Trophoblast cell (in vitro differentiated cells and primary cell): ENCODE measurements at regions not wholly inside any gene's neighbourhood (a gene's known extent, or its start where the extent isn't known, plus 50 kb on each side); places are given as distances from the start of the nearest gene placed in this dataset.
A peak's percentile ranks its signal among the peaks of the same experiment; 100 is the strongest.

Source experiments
- DNase-seq, 2 donors: peaks; one replicate each; pipeline ENCODE4 v3.0.0-alpha.2; 2016
- H2AFZ ChIP-seq: 2 replicates; pipeline ENCODE4 v1.6.1; 2013; ENCODE audit warnings: low read length, moderate library complexity, mild to moderate bottlenecking; ENCODE audit not compliant: insufficient read depth, poor library complexity
- H2AK5ac ChIP-seq: 2 replicates; pipeline ENCODE4 v1.6.1; 2013; ENCODE audit warnings: mild to moderate bottlenecking, low read length
- H2BK120ac ChIP-seq: 2 replicates; pipeline ENCODE4 v1.6.1; 2013; ENCODE audit warnings: low read length, mild to moderate bottlenecking, moderate library complexity; ENCODE audit not compliant: insufficient read depth, poor library complexity
- H2BK12ac ChIP-seq: 2 replicates; pipeline ENCODE4 v1.6.1; 2013; ENCODE audit warnings: mild to moderate bottlenecking, low read length, moderate library complexity
- H2BK5ac ChIP-seq: 2 replicates; pipeline ENCODE4 v1.6.1; 2013; ENCODE audit warnings: low read length, low read depth, moderate library complexity, mild to moderate bottlenecking; ENCODE audit not compliant: poor library complexity
- H3K14ac ChIP-seq: 2 replicates; pipeline ENCODE4 v1.6.1; 2013; ENCODE audit warnings: mild to moderate bottlenecking, low read length
- H3K18ac ChIP-seq: 2 replicates; pipeline ENCODE4 v1.6.1; 2013; ENCODE audit warnings: mild to moderate bottlenecking, low read length
- H3K23ac ChIP-seq: 2 replicates; pipeline ENCODE4 v1.6.1; 2013; ENCODE audit warnings: low read length
- H3K27ac ChIP-seq: 2 replicates; pipeline ENCODE4 v1.5.1; 2013; ENCODE audit warnings: low read depth, mild to moderate bottlenecking, inconsistent platforms, low read length, moderate library complexity
- H3K27me3 ChIP-seq: 2 replicates; pipeline ENCODE4 v1.6.1; 2013; ENCODE audit warnings: inconsistent platforms, mild to moderate bottlenecking, low read length, moderate library complexity; ENCODE audit not compliant: insufficient read depth
- H3K36me3 ChIP-seq, 2 experiments: 1 replicate in 1 of 2; 2 replicates in 1 of 2; pipeline ENCODE4 v1.6.1; 2013; ENCODE audit warnings: low read length in 2 of 2, mild to moderate bottlenecking in 2 of 2, moderate library complexity in 1 of 2; ENCODE audit not compliant: insufficient read depth in 2 of 2, control insufficient read depth in 1 of 2
- H3K4ac ChIP-seq: 2 replicates; pipeline ENCODE4 v1.6.1; 2013; ENCODE audit warnings: low read depth, mild to moderate bottlenecking, low read length, moderate library complexity
- H3K4me1 ChIP-seq, 2 experiments: 1 replicate in 1 of 2; 2 replicates in 1 of 2; pipeline ENCODE4 v1.6.1; 2013; ENCODE audit warnings: low read length in 2 of 2, mild to moderate bottlenecking in 2 of 2, moderate library complexity in 1 of 2; ENCODE audit not compliant: insufficient read depth in 2 of 2, control insufficient read depth in 1 of 2
- H3K4me2 ChIP-seq: 2 replicates; pipeline ENCODE4 v1.6.1; 2013; ENCODE audit warnings: inconsistent platforms, mild to moderate bottlenecking, low read length, moderate library complexity
- H3K4me3 ChIP-seq: 2 replicates; pipeline ENCODE4 v1.5.1; 2013; ENCODE audit warnings: mild to moderate bottlenecking, low read depth, low read length, inconsistent platforms
- H3K79me1 ChIP-seq: one replicate; pipeline ENCODE4 v1.6.1; 2013; ENCODE audit warnings: low read length
- H3K79me2 ChIP-seq: 2 replicates; pipeline ENCODE4 v1.6.1; 2013; ENCODE audit warnings: low read length, mild to moderate bottlenecking; ENCODE audit not compliant: control insufficient read depth, insufficient read depth, poor library complexity
- H3K9ac ChIP-seq: 2 replicates; pipeline ENCODE4 v1.6.1; 2013; ENCODE audit warnings: mild to moderate bottlenecking, low read length
- H3K9me3 ChIP-seq: 2 replicates; pipeline ENCODE4 v1.6.1; 2013; ENCODE audit warnings: low read depth, mild to moderate bottlenecking, control low read depth, inconsistent platforms, low read length; ENCODE audit not compliant: insufficient read depth
- H4K12ac ChIP-seq: 2 replicates; pipeline ENCODE4 v1.6.1; 2013; ENCODE audit warnings: low read depth, mild to moderate bottlenecking, low read length, moderate library complexity
- H4K8ac ChIP-seq: 2 replicates; pipeline ENCODE4 v1.6.1; 2013; ENCODE audit warnings: low read depth, mild to moderate bottlenecking, low read length, moderate library complexity
- H4K91ac ChIP-seq: one replicate; pipeline ENCODE4 v1.6.1; 2013; ENCODE audit warnings: low read depth, mild to moderate bottlenecking, low read length, moderate library complexity
- WGBS: extraction: QIAGEN DNeasy Blood & Tissue Kit; methylation state at CpG from one replicate; pipeline ENCODE4 v1.1.7; 2013; ENCODE audit warnings: missing lambda C conversion rate; ENCODE audit not compliant: insufficient read length, insufficient coverage; ENCODE audit errors: extremely low coverage; 5-methylcytosine and 5-hydroxymethylcytosine counted together

GRCh38 chr10:20698837-20699236, 198.3 kb downstream of the NEBL start:
- Histone ChIP-seq H2BK5ac (no peak overlapping the region), H4K8ac (no peak overlapping the region), H3K4me3 (no peak overlapping the region), H2BK120ac (no peak overlapping the region), H2AK5ac (no peak overlapping the region), H3K4me2 (no peak overlapping the region), H3K18ac (no peak overlapping the region), H3K36me3 (no peaks in the 10 kb centered on the region), H3K9ac (no peak overlapping the region), H3K79me2 (no peaks in the 10 kb centered on the region), H3K9me3 (no peaks in the 10 kb centered on the region), H2AFZ (no peak overlapping the region), H3K27me3 (no peaks in the 10 kb centered on the region), H2BK12ac (no peak overlapping the region), H4K91ac (no peak overlapping the region), H3K4ac (no peak overlapping the region), H3K79me1 (no peaks in the 10 kb centered on the region), H3K23ac (no peak overlapping the region), H3K14ac (no peak overlapping the region), H4K12ac (no peak overlapping the region), H3K4me1 (no peaks in the 10 kb centered on the region), H3K27ac (no peak overlapping the region)
- no peak for DNase-seq

DNA sequence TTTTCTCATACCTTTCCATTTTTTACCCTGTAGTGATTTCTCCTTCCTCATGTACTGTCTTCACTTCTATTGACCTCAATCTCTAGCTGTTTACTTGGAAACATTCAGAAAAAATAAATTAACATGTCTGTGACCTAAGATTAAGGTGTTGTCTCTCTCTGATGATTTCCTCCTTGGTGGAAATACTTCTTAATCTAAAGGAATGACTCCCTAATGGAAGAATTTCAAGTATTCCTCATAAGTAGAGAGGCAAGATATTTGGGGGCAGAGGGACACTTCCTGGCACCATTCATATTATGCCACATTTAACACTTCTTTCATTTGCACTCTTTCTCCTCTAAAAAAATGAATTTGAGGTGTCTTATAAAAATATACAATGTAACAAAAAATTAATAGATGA, 202.8 kb downstream of the NEBL start:
- no peaks in the 10 kb centered on the region for H3K79me2 ChIP-seq
- no peak overlapping the region for H2AFZ ChIP-seq
- no peak overlapping the region for H3K27ac ChIP-seq
- H3K79me1 ChIP-seq: no peaks in the 10 kb centered on the region
- no peak overlapping the region for H3K14ac ChIP-seq
- no peaks in the 10 kb centered on the region for H3K4me1 ChIP-seq
- H3K4ac ChIP-seq: no peak overlapping the region
- no peak overlapping the region for H2BK120ac ChIP-seq
- H3K27me3 ChIP-seq: no peaks in the 10 kb centered on the region
- no peak overlapping the region for H3K9ac ChIP-seq
- H4K12ac ChIP-seq: no peak overlapping the region
- H3K36me3 ChIP-seq: no peaks in the 10 kb centered on the region
- H2BK12ac ChIP-seq: no peak overlapping the region
- H4K91ac ChIP-seq: no peak overlapping the region
- no peak overlapping the region for H2BK5ac ChIP-seq
- no peaks in the 10 kb centered on the region for H3K9me3 ChIP-seq
- no peak overlapping the region for H3K4me2 ChIP-seq
- no peak overlapping the region for H2AK5ac ChIP-seq
- no peak overlapping the region for H3K23ac ChIP-seq
- H3K18ac ChIP-seq: no peak overlapping the region
- no peak overlapping the region for H3K4me3 ChIP-seq
- no peak for DNase-seq
- H4K8ac ChIP-seq: no peak overlapping the region

- Histone ChIP-seq H3K18ac (no peak overlapping the region), H3K9me3 (no peaks in the 10 kb centered on the region), H3K4me2 (no peak overlapping the region), H3K9ac (no peak overlapping the region), H3K36me3 (no peaks in the 10 kb centered on the region), H4K8ac (no peak overlapping the region), H2AK5ac (no peak overlapping the region), H2BK12ac (no peak overlapping the region), H3K4me3 (no peak overlapping the region), H3K79me2 (no peaks in the 10 kb centered on the region), H4K12ac (no peak overlapping the region), H3K23ac (no peak overlapping the region), H3K27ac (no peak overlapping the region), H3K27me3 (no peaks in the 10 kb centered on the region), H2BK120ac (no peak overlapping the region), H3K79me1 (no peaks in the 10 kb centered on the region), H3K4me1 (peaks cover 0 to 3% of the 10 kb centered on the region in 2 experiments), H3K14ac (no peak overlapping the region), H2AFZ (no peak overlapping the region), H4K91ac (no peak overlapping the region), H3K4ac (no peak overlapping the region), H2BK5ac (no peak overlapping the region)
- WGBS: no CpG with 5 or more reads among the region's 7 CpGs
- DNase-seq: no peak
Measured at GRCh38 chr10:20688797-20689544, 208.1 kb downstream of the NEBL start.

DNA sequence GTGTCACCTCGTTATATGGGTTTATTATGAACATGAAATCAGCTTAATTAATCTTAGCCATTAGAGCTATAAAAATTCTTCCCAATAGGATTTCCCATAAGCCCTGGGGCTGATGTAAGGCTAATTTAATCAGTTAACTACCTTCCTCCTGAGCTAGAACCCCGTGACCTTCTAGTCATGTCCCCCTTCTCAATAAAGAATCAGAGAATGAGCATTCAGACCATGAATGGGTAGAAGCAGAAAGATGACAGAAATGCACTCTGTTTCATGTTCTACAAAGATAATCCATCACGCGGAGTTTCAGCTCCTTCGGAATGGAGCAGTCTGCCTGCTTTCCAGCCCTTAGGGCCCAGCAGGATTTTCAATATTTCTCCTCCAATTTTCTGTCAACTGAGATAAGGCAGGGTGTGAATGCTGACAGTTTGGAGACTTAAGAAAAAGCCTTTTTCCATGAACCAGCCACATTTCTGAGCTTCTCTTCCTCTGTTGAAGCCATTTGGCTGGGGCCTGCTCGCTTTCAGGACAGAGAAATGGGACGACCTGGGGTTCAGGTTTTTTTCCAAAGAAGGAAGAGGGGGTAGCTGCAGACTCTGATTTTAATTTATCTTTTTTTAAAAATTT, 211.0 kb downstream of the NEBL start:
- Histone ChIP-seq H4K8ac (no peak overlapping the region), H2BK5ac (no peak overlapping the region), H3K79me2 (no peaks in the 10 kb centered on the region), H3K14ac (no peak overlapping the region), H3K27me3 (no peaks in the 10 kb centered on the region), H4K91ac (no peak overlapping the region), H3K4me1 (peaks cover 0 to 4% of the 10 kb centered on the region in 2 experiments), H2BK12ac (no peak overlapping the region), H2AFZ (no peak overlapping the region), H3K18ac (no peak overlapping the region), H2AK5ac (no peak overlapping the region), H3K9me3 (no peaks in the 10 kb centered on the region), H3K23ac (no peak overlapping the region), H3K36me3 (no peaks in the 10 kb centered on the region), H3K4ac (no peak overlapping the region), H3K79me1 (no peaks in the 10 kb centered on the region), H3K27ac (no peak overlapping the region), H3K9ac (no peak overlapping the region), H4K12ac (no peak overlapping the region), H3K4me3 (no peak overlapping the region), H3K4me2 (no peak overlapping the region), H2BK120ac (no peak overlapping the region)
- peak; percentile 12 to 71 for DNase-seq
- WGBS: no CpG with 5 or more reads among the region's 7 CpGs
